ENCODE measurements at regions not wholly inside any gene's neighbourhood (a gene's known extent, or its start where the extent isn't known, plus 50 kb on each side); places are given as distances from the start of the nearest gene placed in this dataset.
"Not testable (repeated sequence)": the region's sequence is repeated elsewhere in the genome, so short reads cannot be mapped to it uniquely, and the experiment has no call there.

- no peak for DNase-seq
These were observed 192.5 kb downstream of the WNT5A start for GRCh38 chr3:55294557-55294956.

GRCh38 chr3:55292360-55292759 lies 194.7 kb downstream of the WNT5A start:
- DNase-seq: no peak

GRCh38 chr3:55288657-55289056 lies 198.4 kb downstream of the WNT5A start:
- no peak for DNase-seq

- DNase-seq: no peak
These were observed 200.4 kb downstream of the WNT5A start for GRCh38 chr3:55286693-55287092.

GRCh38 chr3:55285156-55285555 lies 201.9 kb downstream of the WNT5A start:
- DNase-seq: no peak

- DNase-seq: no peak
These were observed 203.6 kb downstream of the WNT5A start for GRCh38 chr3:55283441-55283925.

- peak; percentile 18 for DNase-seq
These were observed 204.1 kb downstream of the WNT5A start for GRCh38 chr3:55282994-55283393.

- DNase-seq: no peak
These were observed 215.0 kb downstream of the WNT5A start for GRCh38 chr3:55272031-55272645.

- DNase-seq: no peak
These were observed 215.6 kb downstream of the WNT5A start for GRCh38 chr3:55271549-55271948.

- DNase-seq: no peak
These were observed 216.1 kb downstream of the WNT5A start for GRCh38 chr3:55270976-55271375.

GRCh38 chr3:55269636-55270035 lies 217.5 kb downstream of the WNT5A start:
- DNase-seq: no peak

- DNase-seq: no peak
These were observed 218.0 kb downstream of the WNT5A start for GRCh38 chr3:55269096-55269495.

- DNase-seq: no peak
These were observed 219.7 kb downstream of the WNT5A start for GRCh38 chr3:55267206-55267930.

GRCh38 chr3:55264919-55265318 lies 222.2 kb downstream of the WNT5A start:
- no peak for DNase-seq

GRCh38 chr3:55252921-55253320 lies 234.2 kb downstream of the WNT5A start:
- DNase-seq: no peak

GRCh38 chr3:55249156-55249555 lies 237.9 kb downstream of the WNT5A start:
- DNase-seq: not testable (repeated sequence)

- no peak for DNase-seq
These were observed 239.4 kb downstream of the WNT5A start for GRCh38 chr3:55247666-55248065.

GRCh38 chr3:55246033-55246432 lies 241.1 kb downstream of the WNT5A start:
- no peak for DNase-seq

- DNase-seq: no peak
These were observed 241.8 kb downstream of the WNT5A start for GRCh38 chr3:55245351-55245750.

GRCh38 chr3:55244247-55244646 lies 242.9 kb downstream of the WNT5A start:
- no peak for DNase-seq

GRCh38 chr3:55243678-55244077 lies 243.4 kb downstream of the WNT5A start:
- DNase-seq: no peak

- DNase-seq: no peak
These were observed 244.2 kb downstream of the WNT5A start for GRCh38 chr3:55242921-55243320.

GRCh38 chr3:55241098-55241497 lies 246.0 kb downstream of the WNT5A start:
- DNase-seq: no peak

GRCh38 chr3:55235416-55235815 lies 251.7 kb downstream of the WNT5A start:
- DNase-seq: no peak

- DNase-seq: no peak
These were observed 260.4 kb downstream of the WNT5A start for GRCh38 chr3:55226696-55227095.

Data from NCI-H82 (cell line).